H9 (cell line): ENCODE measurements at regions not wholly inside any gene's neighbourhood (a gene's known extent, or its start where the extent isn't known, plus 50 kb on each side); places are given as distances from the start of the nearest gene placed in this dataset.

ENCODE experiments used
- DNase-seq: peaks from one replicate; pipeline ENCODE4 v3.0.0-alpha.2; 2017
- H2AFZ ChIP-seq: one replicate; pipeline ENCODE4 v1.6.1; 2013; ENCODE audit warnings: mild to moderate bottlenecking, low read length, control low read depth, moderate library complexity
- H2AK5ac ChIP-seq: 2 replicates; pipeline ENCODE4 v1.6.1; 2013; ENCODE audit warnings: low read length, control low read depth, mixed read lengths; ENCODE audit not compliant: insufficient read length
- H2BK120ac ChIP-seq: one replicate; pipeline ENCODE4 v1.6.1; 2013; ENCODE audit warnings: low read depth, mild to moderate bottlenecking, low read length, control low read depth, inconsistent platforms; ENCODE audit not compliant: poor library complexity, severe bottlenecking
- H2BK12ac ChIP-seq: 2 replicates; pipeline ENCODE4 v1.6.1; 2013; ENCODE audit warnings: low read length, control low read depth, mixed read lengths, low read depth; ENCODE audit not compliant: insufficient read length
- H2BK15ac ChIP-seq: 2 replicates; pipeline ENCODE4 v1.6.1; 2013; ENCODE audit warnings: low read depth, low read length, control low read depth
- H2BK20ac ChIP-seq: one replicate; pipeline ENCODE4 v1.6.1; 2013; ENCODE audit warnings: low read depth, mild to moderate bottlenecking, low read length, control low read depth, inconsistent platforms; ENCODE audit not compliant: poor library complexity, severe bottlenecking
- H2BK5ac ChIP-seq: 2 replicates; pipeline ENCODE4 v1.6.1; 2013; ENCODE audit warnings: low read length, control low read depth, mixed read lengths; ENCODE audit not compliant: insufficient read length
- H3K14ac ChIP-seq: 2 replicates; pipeline ENCODE4 v1.6.1; 2013; ENCODE audit warnings: low read length, control low read depth; ENCODE audit not compliant: insufficient read depth
- H3K18ac ChIP-seq: 2 replicates; pipeline ENCODE4 v1.6.1; 2013; ENCODE audit warnings: low read depth, mild to moderate bottlenecking, mixed read lengths, low read length, control low read depth; ENCODE audit not compliant: insufficient read length
- H3K23ac ChIP-seq: 2 replicates; pipeline ENCODE4 v1.6.1; 2013; ENCODE audit warnings: low read length, control low read depth, mixed read lengths, low read depth; ENCODE audit not compliant: insufficient read length
- H3K23me2 ChIP-seq: 2 replicates; pipeline ENCODE4 v1.6.1; 2013; ENCODE audit warnings: low read depth, mild to moderate bottlenecking, mixed read lengths, low read length, control low read depth; ENCODE audit not compliant: insufficient read length, poor library complexity, severe bottlenecking
- H3K27ac ChIP-seq: 2 replicates; pipeline ENCODE4 v1.5.1; 2013; ENCODE audit warnings: low read length, control low read depth, mixed read lengths, low read depth; ENCODE audit not compliant: insufficient read length
- H3K27me3 ChIP-seq: 2 replicates; pipeline ENCODE4 v1.6.1; 2013; ENCODE audit warnings: low read length, control low read depth, inconsistent platforms; ENCODE audit not compliant: insufficient read depth
- H3K4ac ChIP-seq: 2 replicates; pipeline ENCODE4 v1.6.1; 2013; ENCODE audit warnings: low read depth, mild to moderate bottlenecking, control low read depth, inconsistent platforms, low read length, moderate library complexity
- H3K4me1 ChIP-seq: 2 replicates; pipeline ENCODE4 v1.6.1; 2013; ENCODE audit warnings: low read length, control low read depth, inconsistent platforms; ENCODE audit not compliant: insufficient read depth
- H3K4me2 ChIP-seq: 2 replicates; pipeline ENCODE4 v1.6.1; 2013; ENCODE audit warnings: low read length, control low read depth, mixed read lengths; ENCODE audit not compliant: insufficient read length, insufficient read depth
- H3K56ac ChIP-seq: 2 replicates; pipeline ENCODE4 v1.6.1; 2013; ENCODE audit warnings: low read depth, mild to moderate bottlenecking, mixed read lengths, low read length, control low read depth; ENCODE audit not compliant: insufficient read length
- H3K79me1 ChIP-seq: 2 replicates; pipeline ENCODE4 v1.6.1; 2013; ENCODE audit warnings: low read depth, mild to moderate bottlenecking, moderate library complexity, low read length, control low read depth, inconsistent platforms; ENCODE audit not compliant: insufficient read depth, poor library complexity, severe bottlenecking
- H3K79me2 ChIP-seq: 2 replicates; pipeline ENCODE4 v1.6.1; 2013; ENCODE audit warnings: low read length, control low read depth, inconsistent platforms; ENCODE audit not compliant: insufficient read depth
- H3K9ac ChIP-seq: 2 replicates; pipeline ENCODE4 v1.6.1; 2013; ENCODE audit warnings: low read length, control low read depth, mixed read lengths; ENCODE audit not compliant: insufficient read length; ENCODE audit errors: extremely low read depth
- H3K9me3 ChIP-seq: one replicate; pipeline ENCODE4 v1.6.1; 2013; ENCODE audit warnings: low read depth, low read length, inconsistent platforms; ENCODE audit not compliant: control insufficient read depth
- H3T11ph ChIP-seq: one replicate; pipeline ENCODE4 v1.6.1; 2013; ENCODE audit warnings: mild to moderate bottlenecking, low read length, control low read depth, inconsistent platforms
- H4K20me1 ChIP-seq: one replicate; pipeline ENCODE4 v1.6.1; 2013; ENCODE audit not compliant: control insufficient read depth, insufficient read length, insufficient read depth
- H4K5ac ChIP-seq: 2 replicates; pipeline ENCODE4 v1.6.1; 2013; ENCODE audit warnings: low read depth, mild to moderate bottlenecking, mixed read lengths, low read length, control low read depth; ENCODE audit not compliant: insufficient read length
- H4K8ac ChIP-seq: replicated peaks from 2 replicates; pipeline ENCODE4 v1.6.1; 2013; ENCODE audit warnings: low read length, control low read depth, mixed read lengths, low read depth; ENCODE audit not compliant: insufficient read length
- H4K91ac ChIP-seq: 2 replicates; pipeline ENCODE4 v1.6.1; 2013; ENCODE audit warnings: low read depth, mild to moderate bottlenecking, moderate library complexity, mixed read lengths, low read length, control low read depth; ENCODE audit not compliant: insufficient read length
- H3K27ac Mint-ChIP-seq, 3 experiments: 2 replicates in 2 of 3; 3 replicates in 1 of 3; pipeline ENCODE4 v1.8.0; 2020 to 2021; ENCODE audit warnings: mixed read lengths in 3 of 3, mild to moderate bottlenecking in 1 of 3, moderate library complexity in 1 of 3
- H3K27me3 Mint-ChIP-seq: 2 replicates; pipeline ENCODE4 v1.8.0; 2021; ENCODE audit warnings: low read depth, mild to moderate bottlenecking, moderate library complexity, mixed read lengths
- H3K36me3 Mint-ChIP-seq, 3 experiments: 2 replicates in 2 of 3; 3 replicates in 1 of 3; pipeline ENCODE4 v1.8.0; 2020 to 2021; ENCODE audit warnings: low read depth in 3 of 3, mixed read lengths in 3 of 3; ENCODE audit not compliant: insufficient read depth in 1 of 3
- H3K4me1 Mint-ChIP-seq, 2 experiments: 2 replicates each; pipeline ENCODE4 v1.8.0; 2020; ENCODE audit warnings: mixed read lengths in 2 of 2
- H3K4me3 Mint-ChIP-seq, 2 experiments: 2 replicates in 1 of 2; 3 replicates in 1 of 2; pipeline ENCODE4 v1.8.0; 2020 to 2021; ENCODE audit warnings: mild to moderate bottlenecking in 2 of 2, mixed read lengths in 2 of 2, moderate library complexity in 1 of 2
- H3K9me3 Mint-ChIP-seq, 2 experiments: 2 replicates in 1 of 2; 3 replicates in 1 of 2; pipeline ENCODE4 v1.8.0; 2020; ENCODE audit warnings: mild to moderate bottlenecking in 2 of 2, mixed read lengths in 2 of 2, moderate library complexity in 1 of 2
- WGBS: extraction: QIAGEN DNeasy Blood & Tissue Kit; methylation state at CpG from one replicate; pipeline ENCODE4 v1.1.7; 2013; ENCODE audit warnings: missing lambda C conversion rate, low lambda C conversion rate, mixed read lengths; ENCODE audit not compliant: insufficient read length; ENCODE audit errors: extremely low coverage; 5-methylcytosine and 5-hydroxymethylcytosine counted together
- TF ChIP-seq, protein P1 (sequence below): fragments of 200-600 bp; sonication (generic); conservative IDR thresholded peaks from 3 replicates; pipeline ENCODE4 v1.8.0; 2021; ENCODE audit warnings: antibody characterized with exemption, mild to moderate bottlenecking

DNA sequence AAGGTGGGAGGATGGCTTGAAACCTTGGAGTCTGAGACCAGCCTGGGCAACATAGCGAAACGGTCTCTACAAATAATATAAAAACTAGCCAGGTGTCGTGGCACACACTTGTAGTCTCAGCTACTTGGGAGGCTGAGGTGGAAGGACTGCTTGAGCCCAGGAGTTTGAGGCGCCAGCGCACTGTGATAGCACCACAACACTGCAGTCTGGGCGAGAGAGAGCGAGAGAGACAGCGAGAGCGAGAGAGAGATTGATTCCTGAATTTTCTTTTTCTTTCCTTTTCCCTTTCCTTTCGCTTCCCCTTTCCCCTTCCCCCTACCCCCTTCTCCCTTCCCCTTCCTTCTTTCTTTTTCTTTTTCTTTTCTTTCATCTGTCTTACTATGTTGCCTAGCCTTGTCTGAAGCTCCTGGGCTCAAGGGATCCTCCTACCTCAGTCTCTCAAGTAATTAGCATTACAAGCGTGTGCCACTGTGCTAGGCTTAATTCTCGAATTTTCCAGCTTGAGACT is 162.4 kb upstream of the ZBED5 start:
- H3K4ac ChIP-seq, result no peak overlapping the region
- H2BK12ac ChIP-seq, result no peak overlapping the region
- no peak overlapping the region for H2BK120ac ChIP-seq
- Mint-ChIP-seq H3K4me3 (no peak overlapping the region), H3K36me3 (no peaks in the 10 kb centered on the region), H3K27ac (peak overlapping the region in 1 of 3 experiments; percentile 45; a peak in 1 of 7 replicates), H3K27me3 (peaks cover 2% of the 10 kb centered on the region), H3K4me1 (peaks cover 9 to 14% of the 10 kb centered on the region in 2 experiments), H3K9me3 (no peaks in the 10 kb centered on the region)
- no peak overlapping the region for H2BK5ac ChIP-seq
- H3K79me1 ChIP-seq, result no peaks in the 10 kb centered on the region
- no peaks in the 10 kb centered on the region for H3K23me2 ChIP-seq
- no peak for DNase-seq
- WGBS, result no CpG with 5 or more reads among the region's 12 CpGs
- H3K4me2 ChIP-seq, result peak overlapping the region; percentile 14
- H3T11ph ChIP-seq, result no peak overlapping the region
- no peak overlapping the region for H4K8ac ChIP-seq
- no peaks in the 10 kb centered on the region for H3K9me3 ChIP-seq
- H4K5ac ChIP-seq, result no peak overlapping the region
- H3K14ac ChIP-seq, result no peak overlapping the region
- no peak overlapping the region for H3K9ac ChIP-seq
- H2BK15ac ChIP-seq, result no peak overlapping the region
- no peaks in the 10 kb centered on the region for H4K20me1 ChIP-seq
- H4K91ac ChIP-seq, result no peak overlapping the region
- no peak overlapping the region for H2AFZ ChIP-seq
- peaks cover 3% of the 10 kb centered on the region; the same call in 1 of the 2 replicates for H3K4me1 ChIP-seq
- TF ChIP-seq, protein P1, sequence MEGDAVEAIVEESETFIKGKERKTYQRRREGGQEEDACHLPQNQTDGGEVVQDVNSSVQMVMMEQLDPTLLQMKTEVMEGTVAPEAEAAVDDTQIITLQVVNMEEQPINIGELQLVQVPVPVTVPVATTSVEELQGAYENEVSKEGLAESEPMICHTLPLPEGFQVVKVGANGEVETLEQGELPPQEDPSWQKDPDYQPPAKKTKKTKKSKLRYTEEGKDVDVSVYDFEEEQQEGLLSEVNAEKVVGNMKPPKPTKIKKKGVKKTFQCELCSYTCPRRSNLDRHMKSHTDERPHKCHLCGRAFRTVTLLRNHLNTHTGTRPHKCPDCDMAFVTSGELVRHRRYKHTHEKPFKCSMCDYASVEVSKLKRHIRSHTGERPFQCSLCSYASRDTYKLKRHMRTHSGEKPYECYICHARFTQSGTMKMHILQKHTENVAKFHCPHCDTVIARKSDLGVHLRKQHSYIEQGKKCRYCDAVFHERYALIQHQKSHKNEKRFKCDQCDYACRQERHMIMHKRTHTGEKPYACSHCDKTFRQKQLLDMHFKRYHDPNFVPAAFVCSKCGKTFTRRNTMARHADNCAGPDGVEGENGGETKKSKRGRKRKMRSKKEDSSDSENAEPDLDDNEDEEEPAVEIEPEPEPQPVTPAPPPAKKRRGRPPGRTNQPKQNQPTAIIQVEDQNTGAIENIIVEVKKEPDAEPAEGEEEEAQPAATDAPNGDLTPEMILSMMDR, result no peak
- no peak overlapping the region for H3K56ac ChIP-seq
- no peaks in the 10 kb centered on the region for H3K79me2 ChIP-seq
- no peaks in the 10 kb centered on the region for H3K27me3 ChIP-seq
- H2AK5ac ChIP-seq, result no peak overlapping the region
- no peak overlapping the region for H3K23ac ChIP-seq
- H3K27ac ChIP-seq, result no peak overlapping the region
- no peak overlapping the region for H2BK20ac ChIP-seq
- H3K18ac ChIP-seq, result no peak overlapping the region
